ENCODE measurements at regions not wholly inside any gene's neighbourhood (a gene's known extent, or its start where the extent isn't known, plus 50 kb on each side); places are given as distances from the start of the nearest gene placed in this dataset.

GRCh38 chr1:115185336-115185735 is 96.0 kb upstream of the TSPAN2 start:
- ATAC-seq (no peak), DNase-seq (ENCODE audit: missing footprints) (no peak)
- intact Hi-C loops (cut with DNase I) = no loop called here

GRCh38 chr1:115184951-115185331 is 95.6 kb upstream of the TSPAN2 start:
- intact Hi-C loops (cut with DNase I) = no loop called here
- peak; percentile 77 for ATAC-seq
- no peak for DNase-seq (ENCODE audit: missing footprints)

GRCh38 chr1:115184260-115184950 is 95.1 kb upstream of the TSPAN2 start:
- peak; percentile 81 for ATAC-seq
- DNase-seq (ENCODE audit: missing footprints) = no peak
- intact Hi-C loops (cut with DNase I) = no loop called here

GRCh38 chr1:115183721-115184259 is 94.5 kb upstream of the TSPAN2 start:
- intact Hi-C loops (cut with DNase I) = no loop called here
- ATAC-seq = no peak

GRCh38 chr1:115183158-115183557 is 93.9 kb upstream of the TSPAN2 start:
- intact Hi-C loops (cut with DNase I) = no loop called here
- ATAC-seq (no peak), DNase-seq (ENCODE audit: missing footprints) (no peak)

More at GRCh38 chr1:115183721-115184259, 94.5 kb upstream of the TSPAN2 start:
- DNase-seq (ENCODE audit: missing footprints) = no peak

- DNase-seq (ENCODE audit: missing footprints) (no peak), ATAC-seq (no peak)
- intact Hi-C loops (cut with DNase I) = no loop called here
Measured at GRCh38 chr1:115182012-115182715, 92.9 kb upstream of the TSPAN2 start.

- intact Hi-C loops (cut with DNase I) = no loop called here
- DNase-seq (ENCODE audit: missing footprints) (no peak), ATAC-seq (no peak)
Measured at GRCh38 chr1:115181231-115181630, 91.9 kb upstream of the TSPAN2 start.

- DNase-seq (ENCODE audit: missing footprints) (peak; percentile 74), ATAC-seq (peak; percentile 92)
- intact Hi-C loops (cut with DNase I) = no loop called here
Measured at GRCh38 chr1:115179397-115180079, 90.2 kb upstream of the TSPAN2 start.

GRCh38 chr1:115176189-115176588 is 86.9 kb upstream of the TSPAN2 start:
- DNase-seq (ENCODE audit: missing footprints) = no peak
- intact Hi-C loops (cut with DNase I) = no loop called here
- ATAC-seq = no peak

- intact Hi-C loops (cut with DNase I) = no loop called here
Measured at GRCh38 chr1:115175596-115175995, 86.3 kb upstream of the TSPAN2 start.

GRCh38 chr1:115173151-115173550 is 83.8 kb upstream of the TSPAN2 start:
- intact Hi-C loops (cut with DNase I) = no loop called here
- ATAC-seq (no peak), DNase-seq (ENCODE audit: missing footprints) (no peak)

More at GRCh38 chr1:115175596-115175995, 86.3 kb upstream of the TSPAN2 start:
- no peak for DNase-seq (ENCODE audit: missing footprints)
- no peak for ATAC-seq

GRCh38 chr1:115172270-115172669 is 83.0 kb upstream of the TSPAN2 start:
- ATAC-seq = no peak
- intact Hi-C loops (cut with DNase I) = no loop called here
- DNase-seq (ENCODE audit: missing footprints) = no peak

GRCh38 chr1:115170961-115171392 is 81.7 kb upstream of the TSPAN2 start:
- intact Hi-C loops (cut with DNase I) = no loop called here
- ATAC-seq (no peak), DNase-seq (ENCODE audit: missing footprints) (no peak)

GRCh38 chr1:115170377-115170776 is 81.1 kb upstream of the TSPAN2 start:
- DNase-seq (ENCODE audit: missing footprints) (no peak), ATAC-seq (no peak)
- intact Hi-C loops (cut with DNase I) = no loop called here

GRCh38 chr1:115168026-115168425 is 78.7 kb upstream of the TSPAN2 start:
- DNase-seq (ENCODE audit: missing footprints) = no peak
- intact Hi-C loops (cut with DNase I) = no loop called here
- no peak for ATAC-seq

- no peak for DNase-seq (ENCODE audit: missing footprints)
- ATAC-seq = no peak
- intact Hi-C loops (cut with DNase I) = no loop called here
Measured at GRCh38 chr1:115166531-115167091, 77.3 kb upstream of the TSPAN2 start.

GRCh38 chr1:115165776-115166175 is 76.5 kb upstream of the TSPAN2 start:
- ATAC-seq = no peak
- DNase-seq (ENCODE audit: missing footprints) = no peak
- intact Hi-C loops (cut with DNase I) = no loop called here

GRCh38 chr1:115164940-115165705 is 75.8 kb upstream of the TSPAN2 start:
- intact Hi-C loops (cut with DNase I) = no loop called here
- ATAC-seq (no peak), DNase-seq (ENCODE audit: missing footprints) (no peak)

GRCh38 chr1:115164484-115164883 is 75.2 kb upstream of the TSPAN2 start:
- ATAC-seq = no peak
- intact Hi-C loops (cut with DNase I) = no loop called here

More at GRCh38 chr1:115164484-115164883, 75.2 kb upstream of the TSPAN2 start:
- no peak for DNase-seq (ENCODE audit: missing footprints)
